ENCODE measurements at regions not wholly inside any gene's neighbourhood (a gene's known extent, or its start where the extent isn't known, plus 50 kb on each side); places are given as distances from the start of the nearest gene placed in this dataset.
"Not testable (repeated sequence)": the region's sequence is repeated elsewhere in the genome, so short reads cannot be mapped to it uniquely, and the experiment has no call there.

GRCh38 chr7:159209429-159209828 is 64.8 kb upstream of the VIPR2 start:
- Mint-ChIP-seq H3K36me3 (ENCODE audit: unreplicated experiment) (no peaks in the 10 kb centered on the region), H3K9me3 (ENCODE audit: unreplicated experiment) (peaks cover 2% of the 10 kb centered on the region), H3K4me1 (ENCODE audit: low read depth, unreplicated experiment) (no peaks in the 10 kb centered on the region), H3K27ac (ENCODE audit: unreplicated experiment) (no peak overlapping the region), H3K27me3 (ENCODE audit: unreplicated experiment) (peaks cover 7% of the 10 kb centered on the region), H3K4me3 (ENCODE audit: unreplicated experiment) (no peak overlapping the region)
- no peak for DNase-seq
- no peak for TF ChIP-seq CTCF (IDR thresholded peaks at IDR 0.05; ENCODE audit: partially characterized antibody, unreplicated experiment)

DNA sequence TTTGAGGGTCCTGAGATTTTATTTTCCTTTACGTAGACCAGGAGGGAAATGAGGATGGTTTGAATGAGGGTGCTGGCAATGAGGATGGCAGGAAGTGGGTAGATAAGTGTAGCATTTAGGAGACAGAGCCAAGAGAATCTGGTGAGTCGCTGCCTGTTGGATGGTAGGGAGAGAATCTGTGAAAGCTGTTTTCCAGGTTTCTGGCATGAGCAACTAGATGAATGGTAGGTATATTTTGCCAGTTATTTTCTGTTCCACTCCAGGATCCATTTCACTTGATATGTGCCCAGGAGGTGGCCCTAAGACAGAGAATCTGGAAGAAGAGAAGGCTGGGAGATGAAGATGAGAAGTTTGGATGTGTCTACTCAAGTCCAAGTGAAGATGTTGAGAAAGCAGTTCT is 63.3 kb upstream of the VIPR2 start:
- H3K9me3 Mint-ChIP-seq (ENCODE audit: unreplicated experiment): peaks cover 5% of the 10 kb centered on the region
- no peaks in the 10 kb centered on the region for H3K4me1 Mint-ChIP-seq (ENCODE audit: low read depth, unreplicated experiment)
- no peak for TF ChIP-seq CTCF (IDR thresholded peaks at IDR 0.05; ENCODE audit: partially characterized antibody, unreplicated experiment)
- no peak for DNase-seq
- peaks cover 7% of the 10 kb centered on the region for H3K27me3 Mint-ChIP-seq (ENCODE audit: unreplicated experiment)
- H3K36me3 Mint-ChIP-seq (ENCODE audit: unreplicated experiment): no peaks in the 10 kb centered on the region
- no peak overlapping the region for H3K4me3 Mint-ChIP-seq (ENCODE audit: unreplicated experiment)
- H3K27ac Mint-ChIP-seq (ENCODE audit: unreplicated experiment): no peak overlapping the region

DNA sequence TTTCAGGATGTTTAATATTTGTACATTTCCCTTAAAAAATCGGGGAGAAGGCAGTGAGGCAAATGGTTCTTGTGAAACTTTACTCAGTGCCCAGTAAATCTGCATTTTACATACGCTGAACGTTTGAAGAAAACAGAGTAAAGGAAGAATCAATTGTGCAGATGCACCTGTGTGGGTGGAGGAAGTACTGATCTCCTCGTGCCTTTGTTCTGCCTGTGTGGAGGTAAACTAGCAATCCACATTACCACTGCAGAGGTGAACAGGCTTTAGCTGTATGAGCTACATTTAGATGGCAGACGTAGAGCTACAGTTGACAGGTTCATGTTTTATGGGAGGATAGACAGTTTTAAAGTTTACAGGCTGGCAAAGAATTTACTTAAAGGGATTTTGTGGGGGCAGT is 62.7 kb upstream of the VIPR2 start:
- peaks cover 5% of the 10 kb centered on the region for H3K9me3 Mint-ChIP-seq (ENCODE audit: unreplicated experiment)
- no peak for DNase-seq
- no peaks in the 10 kb centered on the region for H3K4me1 Mint-ChIP-seq (ENCODE audit: low read depth, unreplicated experiment)
- peaks cover 7% of the 10 kb centered on the region for H3K27me3 Mint-ChIP-seq (ENCODE audit: unreplicated experiment)
- H3K36me3 Mint-ChIP-seq (ENCODE audit: unreplicated experiment): no peaks in the 10 kb centered on the region
- no peak overlapping the region for H3K4me3 Mint-ChIP-seq (ENCODE audit: unreplicated experiment)
- no peak overlapping the region for H3K27ac Mint-ChIP-seq (ENCODE audit: unreplicated experiment)
- no peak for TF ChIP-seq CTCF (IDR thresholded peaks at IDR 0.05; ENCODE audit: partially characterized antibody, unreplicated experiment)

DNA sequence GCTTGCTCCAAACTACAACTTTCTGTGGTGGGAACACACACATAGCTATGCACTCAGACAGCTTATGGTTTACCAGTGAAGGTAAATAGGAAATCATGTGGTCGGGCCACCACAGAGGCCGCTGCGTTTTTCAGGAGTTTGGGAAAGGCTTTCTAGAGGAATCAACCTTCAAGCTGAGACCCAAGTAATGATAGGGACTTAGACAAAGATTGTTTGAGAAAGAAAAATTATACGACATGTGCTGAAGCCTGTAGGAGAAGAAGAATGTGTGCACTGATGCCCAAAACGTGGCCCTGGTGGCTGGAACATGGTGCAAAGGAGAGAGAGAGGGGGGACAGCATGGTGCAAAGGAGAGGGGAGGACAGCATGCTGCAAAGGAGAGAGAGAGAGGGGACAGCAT is 61.2 kb upstream of the VIPR2 start:
- H3K27me3 Mint-ChIP-seq (ENCODE audit: unreplicated experiment): peaks cover 7% of the 10 kb centered on the region
- peaks cover 5% of the 10 kb centered on the region for H3K9me3 Mint-ChIP-seq (ENCODE audit: unreplicated experiment)
- no peak for TF ChIP-seq CTCF (IDR thresholded peaks at IDR 0.05; ENCODE audit: partially characterized antibody, unreplicated experiment)
- no peaks in the 10 kb centered on the region for H3K4me1 Mint-ChIP-seq (ENCODE audit: low read depth, unreplicated experiment)
- H3K27ac Mint-ChIP-seq (ENCODE audit: unreplicated experiment): no peak overlapping the region
- no peak for DNase-seq
- no peaks in the 10 kb centered on the region for H3K36me3 Mint-ChIP-seq (ENCODE audit: unreplicated experiment)
- no peak overlapping the region for H3K4me3 Mint-ChIP-seq (ENCODE audit: unreplicated experiment)

GRCh38 chr7:159204664-159205063 is 60.0 kb upstream of the VIPR2 start:
- no peak for DNase-seq
- TF ChIP-seq CTCF (IDR thresholded peaks at IDR 0.05; ENCODE audit: partially characterized antibody, unreplicated experiment): no peak
- Mint-ChIP-seq H3K36me3 (ENCODE audit: unreplicated experiment) (no peaks in the 10 kb centered on the region), H3K4me3 (ENCODE audit: unreplicated experiment) (no peak overlapping the region), H3K27me3 (ENCODE audit: unreplicated experiment) (peaks cover 7% of the 10 kb centered on the region), H3K27ac (ENCODE audit: unreplicated experiment) (no peak overlapping the region), H3K4me1 (ENCODE audit: low read depth, unreplicated experiment) (no peaks in the 10 kb centered on the region), H3K9me3 (ENCODE audit: unreplicated experiment) (peaks cover 5% of the 10 kb centered on the region)

DNA sequence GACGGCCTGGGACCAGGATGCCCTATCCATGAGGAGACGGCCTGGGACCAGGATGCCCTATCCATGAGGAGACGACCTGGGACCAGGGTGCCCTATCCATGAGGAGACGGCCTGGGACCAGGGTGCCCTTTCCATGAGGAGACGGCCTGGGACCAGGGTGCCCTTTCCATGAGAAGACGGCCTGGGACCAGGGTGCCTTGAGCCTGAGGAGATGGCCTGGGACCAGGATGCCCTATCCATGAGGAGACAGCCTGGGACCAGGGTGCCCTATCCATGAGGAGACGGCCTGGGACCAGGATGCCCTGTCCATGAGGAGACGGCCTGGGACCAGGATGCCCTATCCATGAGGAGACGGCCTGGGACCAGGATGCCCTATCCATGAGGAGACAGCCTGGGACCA is 58.6 kb upstream of the VIPR2 start:
- not testable (repeated sequence) for H3K27ac Mint-ChIP-seq (ENCODE audit: unreplicated experiment); H3K4me1 Mint-ChIP-seq (ENCODE audit: low read depth, unreplicated experiment); H3K9me3 Mint-ChIP-seq (ENCODE audit: unreplicated experiment)

More for the DNA sequence above, 58.6 kb upstream of the VIPR2 start:
- not testable (repeated sequence) for H3K36me3 Mint-ChIP-seq (ENCODE audit: unreplicated experiment); H3K4me3 Mint-ChIP-seq (ENCODE audit: unreplicated experiment); H3K27me3 Mint-ChIP-seq (ENCODE audit: unreplicated experiment); DNase-seq

Data from glutamatergic neuron (in vitro differentiated cells).